WTC11 (cell line): ENCODE measurements at regions not wholly inside any gene's neighbourhood (a gene's known extent, or its start where the extent isn't known, plus 50 kb on each side); places are given as distances from the start of the nearest gene placed in this dataset.
A peak's percentile ranks its signal among the peaks of the same experiment; 100 is the strongest.
"Not testable (repeated sequence)": the region's sequence is repeated elsewhere in the genome, so short reads cannot be mapped to it uniquely, and the experiment has no call there.

Experiments used
- ATAC-seq: fragments of 200-7000 bp; cut with Tn5 transposase; 2 replicates; pipeline ENCODE4 v1.10.0; 2021; ENCODE audit warnings: mild to moderate bottlenecking, moderate library complexity
- CTCF ChIA-PET: fragments of 300-600 bp; sonication (Branson Sonifier 250); formaldehyde crosslinking; loops from one replicate; lab custom pipeline; 2021; ENCODE audit warnings: antibody characterized with exemption; lab: Charles Lee
- POLR2A ChIA-PET: fragments of 350-600 bp; sonication (Branson Sonifier 250); formaldehyde crosslinking; loops from one replicate; lab custom pipeline; 2021; ENCODE audit warnings: antibody characterized with exemption; lab: Charles Lee
- DNase-seq: peaks from one replicate; pipeline ENCODE4 v3.0.0; 2021; ENCODE audit warnings: low spot score
- H3K27ac Mint-ChIP-seq: 2 replicates; pipeline ENCODE4 v1.8.0; 2021; ENCODE audit warnings: mixed read lengths
- H3K27me3 Mint-ChIP-seq: 2 replicates; pipeline ENCODE4 v1.8.0; 2021; ENCODE audit warnings: low read depth, mild to moderate bottlenecking, moderate library complexity, mixed read lengths
- H3K36me3 Mint-ChIP-seq: 2 replicates; pipeline ENCODE4 v1.8.0; 2021; ENCODE audit warnings: mixed read lengths
- H3K4me1 Mint-ChIP-seq: 2 replicates; pipeline ENCODE4 v1.8.0; 2022; ENCODE audit warnings: mixed read lengths
- H3K4me3 Mint-ChIP-seq: 2 replicates; pipeline ENCODE4 v1.8.0; 2021; ENCODE audit warnings: mild to moderate bottlenecking, moderate library complexity, mixed read lengths
- H3K9me3 Mint-ChIP-seq: 2 replicates; pipeline ENCODE4 v1.8.0; 2021; ENCODE audit warnings: mixed read lengths

DNA sequence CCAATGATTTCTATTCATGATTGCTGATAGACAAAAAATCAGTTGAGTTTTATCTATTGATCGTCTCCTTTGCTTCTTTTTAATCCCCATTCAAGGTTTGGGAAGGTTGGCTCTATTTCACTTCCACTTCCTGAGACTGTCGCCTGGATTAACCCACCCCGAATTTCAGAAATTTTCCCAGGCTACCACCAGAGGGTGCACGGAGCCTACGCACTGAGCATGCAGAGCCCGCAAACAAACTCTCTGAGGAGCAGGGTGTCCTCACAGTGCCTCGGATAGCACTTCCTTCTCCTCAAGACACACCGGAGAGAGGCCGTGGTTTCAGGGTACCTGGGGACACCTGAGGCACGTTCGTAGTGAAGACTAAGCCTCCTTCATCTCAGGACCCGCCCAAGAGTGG lies 150.5 kb downstream of the CDY2A start:
- H3K27ac Mint-ChIP-seq: not testable (repeated sequence)

DNA sequence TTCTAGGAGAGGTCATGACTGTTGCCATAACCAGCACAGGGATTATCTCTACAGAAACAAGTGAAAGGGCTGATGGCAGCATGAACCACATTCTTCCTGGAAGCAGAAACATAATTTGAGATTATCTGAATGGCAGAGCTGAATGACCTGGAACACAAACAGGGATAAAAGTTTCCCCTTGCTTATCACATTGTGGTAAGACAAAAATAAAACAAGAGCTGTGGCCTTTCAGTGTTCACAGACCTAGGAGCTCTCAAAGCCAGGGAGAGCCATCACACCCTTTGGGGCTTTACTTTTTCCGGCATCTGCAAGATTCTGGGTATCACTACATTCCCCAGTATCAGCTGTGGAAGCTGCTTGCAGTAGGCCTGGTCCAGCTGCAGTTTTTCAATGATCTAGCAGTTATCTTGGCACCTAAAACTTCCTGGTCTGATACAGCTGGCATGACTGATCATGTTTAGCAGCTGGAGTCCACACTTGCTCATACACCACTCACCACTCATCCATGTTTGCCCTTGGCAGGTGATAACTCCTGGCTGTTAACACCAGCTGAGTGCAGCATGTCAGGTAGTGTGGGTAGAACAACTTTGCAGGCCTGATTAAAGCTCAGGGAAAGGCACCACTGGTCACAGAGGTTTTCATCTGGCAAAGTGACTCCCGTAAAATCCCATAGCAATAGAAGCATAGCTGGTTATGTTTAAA lies 163.5 kb downstream of the CDY2A start:
- POLR2A ChIA-PET, ATAC-seq, H3K4me3 Mint-ChIP-seq, H3K9me3 Mint-ChIP-seq, H3K27me3 Mint-ChIP-seq, CTCF ChIA-PET, DNase-seq, H3K27ac Mint-ChIP-seq, H3K4me1 Mint-ChIP-seq, H3K36me3 Mint-ChIP-seq: not testable (repeated sequence)

More for the DNA sequence above, 150.5 kb downstream of the CDY2A start:
- H3K4me1 Mint-ChIP-seq, DNase-seq, H3K36me3 Mint-ChIP-seq, CTCF ChIA-PET, POLR2A ChIA-PET, H3K27me3 Mint-ChIP-seq, H3K4me3 Mint-ChIP-seq, H3K9me3 Mint-ChIP-seq: not testable (repeated sequence)
- peak; percentile 88 for ATAC-seq

- H3K27ac Mint-ChIP-seq, H3K4me1 Mint-ChIP-seq, CTCF ChIA-PET, H3K9me3 Mint-ChIP-seq, H3K27me3 Mint-ChIP-seq, H3K36me3 Mint-ChIP-seq, POLR2A ChIA-PET, DNase-seq, H3K4me3 Mint-ChIP-seq: not testable (repeated sequence)
- ATAC-seq: peak; percentile 69
These were observed 212.0 kb downstream of the CDY2A start for GRCh38 chrY:18237580-18237979.

DNA sequence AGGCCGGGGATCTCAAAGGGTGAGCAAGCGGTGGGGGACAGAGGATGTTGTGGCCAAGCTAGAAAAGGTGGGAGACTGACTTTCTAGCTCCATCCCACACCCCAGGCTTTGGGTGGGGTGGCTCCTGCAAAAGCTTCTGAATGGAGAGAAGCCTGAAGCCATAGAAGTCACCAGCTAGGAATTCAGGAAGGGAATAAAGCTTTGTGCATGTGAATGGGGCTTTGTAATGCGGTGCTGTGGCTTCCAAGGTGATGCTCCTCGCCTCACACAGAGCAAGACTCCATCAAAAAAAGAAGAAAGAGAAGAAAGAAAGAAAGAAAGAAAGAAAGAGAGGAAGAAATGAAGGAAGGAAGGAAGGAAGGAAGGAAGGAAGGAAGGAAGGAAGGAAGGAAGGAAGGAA lies 237.0 kb downstream of the CDY2A start:
- DNase-seq, POLR2A ChIA-PET, CTCF ChIA-PET, H3K4me3 Mint-ChIP-seq, H3K36me3 Mint-ChIP-seq, H3K9me3 Mint-ChIP-seq, H3K4me1 Mint-ChIP-seq, H3K27me3 Mint-ChIP-seq, H3K27ac Mint-ChIP-seq: not testable (repeated sequence)
- ATAC-seq: peak; percentile 89

DNA sequence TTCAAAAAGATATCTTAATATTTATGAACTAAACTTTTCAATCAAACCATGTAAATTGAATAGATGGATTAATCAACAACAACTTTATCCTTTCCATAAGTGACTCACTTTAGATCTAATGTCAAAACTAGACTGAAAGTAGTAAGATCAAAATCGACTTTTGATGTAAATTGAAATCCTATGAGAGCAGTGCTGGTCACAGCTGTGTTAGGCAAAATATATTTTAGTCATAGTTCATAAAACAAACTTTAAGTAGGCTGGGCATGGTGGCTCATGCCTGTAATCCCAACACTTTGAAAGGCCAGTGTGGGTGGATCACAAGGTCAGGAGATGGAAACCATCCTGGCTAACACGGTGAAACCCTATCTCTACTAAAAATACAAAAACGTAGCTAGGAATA lies 245.5 kb downstream of the CDY2A start:
- H3K4me1 Mint-ChIP-seq, CTCF ChIA-PET, ATAC-seq, H3K36me3 Mint-ChIP-seq, POLR2A ChIA-PET, DNase-seq, H3K27ac Mint-ChIP-seq, H3K27me3 Mint-ChIP-seq, H3K4me3 Mint-ChIP-seq, H3K9me3 Mint-ChIP-seq: not testable (repeated sequence)

DNA sequence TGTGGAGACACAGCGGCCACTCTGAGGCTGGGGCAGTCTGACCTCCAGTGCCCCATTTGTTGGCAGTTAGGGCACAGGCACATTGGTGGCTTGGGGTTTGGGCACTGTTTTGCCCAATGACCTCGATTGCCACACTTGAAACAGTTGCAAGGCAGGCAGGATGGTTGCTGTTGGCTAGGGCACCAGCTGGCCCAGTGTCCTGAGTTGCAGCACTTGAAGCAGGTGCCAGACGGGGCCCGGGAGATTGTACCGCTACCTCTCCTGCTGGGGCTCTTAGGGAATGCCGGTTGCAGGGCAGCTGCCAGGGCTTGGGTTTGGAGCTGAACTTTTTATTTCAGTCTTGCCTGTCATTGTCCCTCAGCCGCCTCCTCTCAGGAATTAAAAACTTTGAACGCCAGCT lies 252.2 kb upstream of the HSFY1 start:
- H3K36me3 Mint-ChIP-seq, POLR2A ChIA-PET, DNase-seq, ATAC-seq, H3K4me1 Mint-ChIP-seq, CTCF ChIA-PET, H3K27me3 Mint-ChIP-seq, H3K4me3 Mint-ChIP-seq, H3K27ac Mint-ChIP-seq, H3K9me3 Mint-ChIP-seq: not testable (repeated sequence)

- H3K27me3 Mint-ChIP-seq, POLR2A ChIA-PET, H3K27ac Mint-ChIP-seq, H3K4me1 Mint-ChIP-seq, H3K4me3 Mint-ChIP-seq, ATAC-seq, DNase-seq, H3K36me3 Mint-ChIP-seq, H3K9me3 Mint-ChIP-seq, CTCF ChIA-PET: not testable (repeated sequence)
These were observed 248.1 kb upstream of the HSFY1 start for GRCh38 chrY:18298461-18298860.

- H3K27ac Mint-ChIP-seq, ATAC-seq, H3K4me1 Mint-ChIP-seq, H3K27me3 Mint-ChIP-seq, DNase-seq, CTCF ChIA-PET, H3K4me3 Mint-ChIP-seq, H3K36me3 Mint-ChIP-seq, H3K9me3 Mint-ChIP-seq, POLR2A ChIA-PET: not testable (repeated sequence)
These were observed 240.2 kb upstream of the HSFY1 start for GRCh38 chrY:18306344-18306743.

DNA sequence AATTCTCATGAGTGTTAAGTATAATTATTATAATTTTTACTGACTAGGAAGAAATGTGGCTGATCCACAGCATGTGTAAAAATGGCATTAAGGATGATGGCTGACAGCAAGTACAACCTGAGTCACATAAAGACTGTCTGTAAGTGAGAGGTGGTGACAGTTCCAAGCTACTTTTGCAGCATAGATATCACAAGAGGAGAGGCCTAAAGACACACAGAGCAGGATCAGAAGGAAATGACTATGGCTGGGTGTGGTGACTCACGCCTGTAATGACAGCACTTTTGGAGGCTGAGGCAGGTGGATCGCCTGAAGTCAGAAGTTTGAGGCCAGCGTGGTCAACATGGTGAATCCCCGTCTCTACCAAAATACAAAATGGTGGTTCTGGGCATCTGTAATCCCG lies 234.7 kb upstream of the HSFY1 start:
- DNase-seq, ATAC-seq, H3K4me1 Mint-ChIP-seq, POLR2A ChIA-PET, H3K27ac Mint-ChIP-seq, CTCF ChIA-PET, H3K4me3 Mint-ChIP-seq, H3K27me3 Mint-ChIP-seq, H3K36me3 Mint-ChIP-seq, H3K9me3 Mint-ChIP-seq: not testable (repeated sequence)

GRCh38 chrY:18325499-18326279 lies 220.8 kb upstream of the HSFY1 start:
- CTCF ChIA-PET, H3K9me3 Mint-ChIP-seq, H3K4me3 Mint-ChIP-seq, H3K27me3 Mint-ChIP-seq, DNase-seq, H3K4me1 Mint-ChIP-seq, POLR2A ChIA-PET, H3K36me3 Mint-ChIP-seq, H3K27ac Mint-ChIP-seq: not testable (repeated sequence)
- ATAC-seq: peak; percentile 79

DNA sequence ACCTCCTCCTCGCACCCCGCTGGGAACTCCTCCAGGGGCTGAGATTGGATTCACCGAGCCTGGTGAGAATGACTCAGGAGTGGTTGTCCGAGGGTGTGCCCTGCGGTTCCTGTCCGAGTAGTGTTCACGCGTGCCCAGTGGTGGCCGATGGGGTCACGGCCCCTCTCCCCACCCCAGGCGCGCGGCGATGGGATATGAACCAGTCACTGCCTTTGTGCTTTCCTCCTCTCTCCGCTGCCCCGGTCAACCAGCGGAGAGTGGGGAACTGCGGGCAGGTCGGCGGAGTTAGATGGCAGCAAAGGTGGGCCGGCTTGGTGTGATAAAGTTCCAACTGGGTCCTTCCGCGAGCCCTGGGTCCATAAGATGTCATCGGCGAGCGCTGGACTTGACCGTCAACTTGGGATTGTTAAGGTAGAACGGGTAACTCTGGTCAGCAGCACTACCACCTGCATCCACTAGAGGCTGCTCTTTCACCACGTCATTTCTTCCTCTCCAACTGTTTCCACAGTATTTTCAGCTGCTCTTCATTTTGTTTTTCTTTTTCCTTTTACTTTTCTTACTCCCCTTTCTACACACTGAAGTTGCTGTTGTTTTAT lies 220.1 kb upstream of the HSFY1 start:
- POLR2A ChIA-PET, H3K27me3 Mint-ChIP-seq, H3K4me3 Mint-ChIP-seq, H3K36me3 Mint-ChIP-seq, DNase-seq, CTCF ChIA-PET, H3K9me3 Mint-ChIP-seq, H3K27ac Mint-ChIP-seq, H3K4me1 Mint-ChIP-seq: not testable (repeated sequence)
- ATAC-seq: peak; percentile 78

DNA sequence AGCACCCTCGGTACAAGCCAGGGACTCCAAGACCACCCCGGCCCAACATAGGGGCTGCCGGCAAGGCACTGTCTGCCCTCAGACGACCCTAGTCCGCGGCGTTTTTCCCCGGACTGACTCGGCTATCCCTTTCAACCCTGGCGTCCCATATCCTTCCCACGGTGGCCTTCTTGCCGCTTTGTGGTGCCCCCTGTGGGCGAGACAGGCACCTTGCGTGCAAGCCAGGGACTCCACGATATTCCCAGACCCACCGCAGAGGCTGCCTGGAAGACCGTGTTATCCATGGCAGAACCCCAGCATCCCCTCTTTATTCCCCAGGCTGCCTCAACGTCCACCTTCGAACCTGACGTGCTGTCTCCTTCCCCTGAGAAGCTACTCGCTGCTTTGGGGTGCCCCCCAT lies 204.0 kb upstream of the HSFY1 start:
- POLR2A ChIA-PET, H3K27ac Mint-ChIP-seq: not testable (repeated sequence)

More for the DNA sequence above, 204.0 kb upstream of the HSFY1 start:
- H3K9me3 Mint-ChIP-seq, H3K36me3 Mint-ChIP-seq, H3K27me3 Mint-ChIP-seq, DNase-seq, H3K4me3 Mint-ChIP-seq, H3K4me1 Mint-ChIP-seq, CTCF ChIA-PET: not testable (repeated sequence)
- ATAC-seq: peak; percentile 71
